OCI-LY1 (cell line): ENCODE measurements at regions not wholly inside any gene's neighbourhood (a gene's known extent, or its start where the extent isn't known, plus 50 kb on each side); places are given as distances from the start of the nearest gene placed in this dataset.
A peak's percentile ranks its signal among the peaks of the same experiment; 100 is the strongest.

ENCODE experiments used
- H2AFZ ChIP-seq: fragments of 200-600 bp; sonication (generic), shearing (Covaris generic); 2 replicates; pipeline ENCODE4 v1.6.0; 2014; ENCODE audit warnings: antibody characterized with exemption, mild to moderate bottlenecking, low read length
- H3F3A ChIP-seq: fragments of 200-600 bp; sonication (generic), shearing (Covaris generic); 2 replicates; pipeline ENCODE4 v1.6.0; 2014; ENCODE audit warnings: mild to moderate bottlenecking, antibody characterized with exemption, low read length, moderate library complexity; ENCODE audit not compliant: insufficient read depth
- H3K27ac ChIP-seq: fragments of 200-600 bp; sonication (generic); 2 replicates; pipeline ENCODE4 v1.5.1; 2014; ENCODE audit warnings: low read length, mixed run types, mild to moderate bottlenecking, low read depth; ENCODE audit not compliant: poor library complexity, severe bottlenecking
- H3K27me3 ChIP-seq: fragments of 200-600 bp; sonication (generic); 2 replicates; pipeline ENCODE4 v1.6.0; 2014; ENCODE audit warnings: antibody characterized with exemption, mild to moderate bottlenecking, low read length, moderate library complexity; ENCODE audit not compliant: insufficient read depth
- H3K36me3 ChIP-seq: fragments of 200-600 bp; sonication (generic); 2 replicates; pipeline ENCODE4 v1.6.1; 2014; ENCODE audit warnings: mild to moderate bottlenecking, antibody characterized with exemption, low read length, moderate library complexity, mixed read lengths; ENCODE audit not compliant: insufficient read depth
- H3K4me1 ChIP-seq: fragments of 200-600 bp; sonication (generic); 2 replicates; pipeline ENCODE4 v1.5.1; 2014; ENCODE audit warnings: mild to moderate bottlenecking, low read length, moderate library complexity; ENCODE audit not compliant: insufficient read depth, severe bottlenecking
- H3K4me2 ChIP-seq: fragments of 200-600 bp; sonication (generic), shearing (Covaris generic); 2 replicates; pipeline ENCODE4 v1.6.1; 2014; ENCODE audit warnings: low read length
- H3K4me3 ChIP-seq: fragments of 200-600 bp; sonication (generic); 2 replicates; pipeline ENCODE4 v1.5.1; 2014; ENCODE audit warnings: low read length, low read depth, mild to moderate bottlenecking, mixed read lengths; ENCODE audit not compliant: poor library complexity, severe bottlenecking
- H3K79me2 ChIP-seq: fragments of 200-600 bp; shearing (Covaris generic); 2 replicates; pipeline ENCODE4 v1.6.1; 2016; ENCODE audit warnings: mixed run types, low read length, mixed read lengths; ENCODE audit not compliant: insufficient read depth
- H3K9ac ChIP-seq: fragments of 200-600 bp; sonication (generic), shearing (Covaris generic); 2 replicates; pipeline ENCODE4 v1.6.1; 2014; ENCODE audit warnings: mild to moderate bottlenecking, low read length, mixed read lengths
- H3K9me2 ChIP-seq: fragments of 200-600 bp; sonication (generic), shearing (Covaris generic); 2 replicates; pipeline ENCODE4 v1.6.1; 2014; ENCODE audit warnings: low read depth, mild to moderate bottlenecking, low read length, mixed read lengths
- H3K9me3 ChIP-seq: fragments of 200-600 bp; shearing (Covaris generic); 2 replicates; pipeline ENCODE4 v1.6.1; 2014; ENCODE audit warnings: low read length, mixed read lengths
- H4K20me1 ChIP-seq: fragments of 200-600 bp; sonication (generic), shearing (Covaris generic); 2 replicates; pipeline ENCODE4 v1.6.0; 2016; ENCODE audit warnings: mild to moderate bottlenecking, low read length; ENCODE audit not compliant: insufficient read depth
- CTCF ChIP-seq: fragments of 200-600 bp; sonication (generic), shearing (Covaris generic); IDR thresholded peaks from 2 replicates; pipeline ENCODE4 v1.5.1; 2017; ENCODE audit warnings: mild to moderate bottlenecking, antibody characterized with exemption, low read length, moderate library complexity, mixed read lengths
- EZH2 ChIP-seq: fragments of 200-600 bp; sonication (generic), shearing (Covaris generic); IDR thresholded peaks from 2 replicates; pipeline ENCODE4 v1.8.0; 2017; ENCODE audit warnings: borderline replicate concordance, mixed run types, mild to moderate bottlenecking, antibody characterized with exemption, low read length, moderate library complexity, mixed read lengths

- no peak overlapping the region for H2AFZ ChIP-seq
- peak overlapping the region; percentile 6 for H3K4me3 ChIP-seq
These were observed 431.9 kb downstream of the TNS3 start for GRCh38 chr7:47149971-47150370.

GRCh38 chr7:47149208-47149839 is 432.6 kb downstream of the TNS3 start:
- peak overlapping the region; percentile 33 for H3K4me2 ChIP-seq
- no peaks in the 10 kb centered on the region for H3F3A ChIP-seq
- H3K4me1 ChIP-seq: peaks cover 75% of the 10 kb centered on the region
- TF ChIP-seq EZH2 (no peak), CTCF (no peak)
- H2AFZ ChIP-seq: peak overlapping the region; percentile 14; the same call in 1 of the 2 replicates
- H3K9ac ChIP-seq: peak overlapping the region; percentile 46
- no peaks in the 10 kb centered on the region for H4K20me1 ChIP-seq
- peak overlapping the region; percentile 6 for H3K4me3 ChIP-seq
- H3K79me2 ChIP-seq: no peaks in the 10 kb centered on the region
- peak overlapping the region; percentile 96 for H3K27ac ChIP-seq
- H3K9me2 ChIP-seq: no peaks in the 10 kb centered on the region
- H3K36me3 ChIP-seq: peaks cover 6% of the 10 kb centered on the region; the same call in 1 of the 2 replicates
- H3K9me3 ChIP-seq: peaks cover 6% of the 10 kb centered on the region; the same call in 1 of the 2 replicates
- no peaks in the 10 kb centered on the region for H3K27me3 ChIP-seq

More at GRCh38 chr7:47149971-47150370, 431.9 kb downstream of the TNS3 start:
- H3K9me3 ChIP-seq: peaks cover 6% of the 10 kb centered on the region; the same call in 1 of the 2 replicates
- H3K27me3 ChIP-seq: no peaks in the 10 kb centered on the region
- no peaks in the 10 kb centered on the region for H3K9me2 ChIP-seq
- TF ChIP-seq CTCF (no peak), EZH2 (no peak)
- peak overlapping the region; percentile 96 for H3K27ac ChIP-seq
- peaks cover 81% of the 10 kb centered on the region for H3K4me1 ChIP-seq
- H3K4me2 ChIP-seq: peak overlapping the region; percentile 33
- H3K79me2 ChIP-seq: no peaks in the 10 kb centered on the region
- H3K36me3 ChIP-seq: peaks cover 6% of the 10 kb centered on the region; the same call in 1 of the 2 replicates
- no peaks in the 10 kb centered on the region for H3F3A ChIP-seq
- H3K9ac ChIP-seq: peak overlapping the region; percentile 43
- H4K20me1 ChIP-seq: no peaks in the 10 kb centered on the region

GRCh38 chr7:47148536-47149207 is 433.2 kb downstream of the TNS3 start:
- peaks cover 6% of the 10 kb centered on the region; the same call in 1 of the 2 replicates for H3K36me3 ChIP-seq
- no peaks in the 10 kb centered on the region for H3F3A ChIP-seq
- H3K4me2 ChIP-seq: peak overlapping the region; percentile 33
- no peak overlapping the region for H3K4me3 ChIP-seq
- TF ChIP-seq CTCF: no peak
- no peak for TF ChIP-seq EZH2
- no peaks in the 10 kb centered on the region for H3K79me2 ChIP-seq
- no peaks in the 10 kb centered on the region for H3K27me3 ChIP-seq
- H3K4me1 ChIP-seq: peaks cover 68% of the 10 kb centered on the region
- H4K20me1 ChIP-seq: no peaks in the 10 kb centered on the region
- peaks cover 6% of the 10 kb centered on the region; the same call in 1 of the 2 replicates for H3K9me3 ChIP-seq
- H3K9ac ChIP-seq: peak overlapping the region; percentile 46
- H3K9me2 ChIP-seq: no peaks in the 10 kb centered on the region
- H3K27ac ChIP-seq: peak overlapping the region; percentile 96
- H2AFZ ChIP-seq: peak overlapping the region; percentile 14; the same call in 1 of the 2 replicates
